ENCODE measurements at regions not wholly inside any gene's neighbourhood (a gene's known extent, or its start where the extent isn't known, plus 50 kb on each side); places are given as distances from the start of the nearest gene placed in this dataset.

- TF ChIP-seq CTCF (IDR thresholded peaks at IDR 0.05; ENCODE audit: poor library complexity) (no peak), EZH2phosphoT487 (IDR thresholded peaks at IDR 0.05; ENCODE audit: low read depth, severe bottlenecking, unreplicated experiment) (no peak)
These were observed 734.3 kb downstream of the QKI start for GRCh38 chr6:164148788-164149187.
